SK-N-SH treated with all-trans-retinoic acid at 6 μM for 48 hours (cell line): ENCODE measurements at regions not wholly inside any gene's neighbourhood (a gene's known extent, or its start where the extent isn't known, plus 50 kb on each side); places are given as distances from the start of the nearest gene placed in this dataset.

Experiments used
- ARNTL ChIP-seq: fragments of 450-650 bp; formaldehyde crosslinking; IDR thresholded peaks from 2 replicates; pipeline ENCODE4 v1.5.0; 2020; ENCODE audit warnings: low read depth, mild to moderate bottlenecking, moderate library complexity, borderline replicate concordance
- ESRRG ChIP-seq: fragments of 250-450 bp; sonication (Bioruptor Pico); IDR thresholded peaks from 2 replicates; pipeline ENCODE4 v1.6.1; 2021; ENCODE audit warnings: mild to moderate bottlenecking
- GLIS3 ChIP-seq: fragments of 250-450 bp; sonication (Bioruptor Pico); IDR thresholded peaks from 2 replicates; pipeline ENCODE4 v1.5.0; 2020; ENCODE audit warnings: mild to moderate bottlenecking, moderate library complexity
- POU6F1 ChIP-seq: fragments of 250-450 bp; sonication (Bioruptor Pico); IDR thresholded peaks from 2 replicates; pipeline ENCODE4 v1.8.0; 2021; ENCODE audit warnings: low read depth, mild to moderate bottlenecking, moderate library complexity, borderline replicate concordance
- SNAI2 ChIP-seq: fragments of 250-450 bp; sonication (Bioruptor Pico); IDR thresholded peaks from 2 replicates; pipeline ENCODE4 v1.5.0; 2020; ENCODE audit warnings: mild to moderate bottlenecking, moderate library complexity
- TCF4 ChIP-seq: fragments of 250-450 bp; sonication (Bioruptor Pico); IDR thresholded peaks from 2 replicates; pipeline ENCODE4 v1.8.0; 2021; ENCODE audit warnings: mild to moderate bottlenecking, moderate library complexity, borderline replicate concordance

- no peak for TF ChIP-seq TCF4
- no peak for TF ChIP-seq GLIS3 (CRISPR knock-in tag)
- no peak for TF ChIP-seq ARNTL (CRISPR knock-in tag)
- no peak for TF ChIP-seq ESRRG (CRISPR knock-in tag)
- TF ChIP-seq POU6F1 (CRISPR knock-in tag) = no peak
- no peak for TF ChIP-seq SNAI2
These were observed 259.6 kb upstream of the KCNJ16 start for GRCh38 chr17:69815406-69815805.
